ENCODE measurements at regions not wholly inside any gene's neighbourhood (a gene's known extent, or its start where the extent isn't known, plus 50 kb on each side); places are given as distances from the start of the nearest gene placed in this dataset.
"Not testable (repeated sequence)": the region's sequence is repeated elsewhere in the genome, so short reads cannot be mapped to it uniquely, and the experiment has no call there.

DNA sequence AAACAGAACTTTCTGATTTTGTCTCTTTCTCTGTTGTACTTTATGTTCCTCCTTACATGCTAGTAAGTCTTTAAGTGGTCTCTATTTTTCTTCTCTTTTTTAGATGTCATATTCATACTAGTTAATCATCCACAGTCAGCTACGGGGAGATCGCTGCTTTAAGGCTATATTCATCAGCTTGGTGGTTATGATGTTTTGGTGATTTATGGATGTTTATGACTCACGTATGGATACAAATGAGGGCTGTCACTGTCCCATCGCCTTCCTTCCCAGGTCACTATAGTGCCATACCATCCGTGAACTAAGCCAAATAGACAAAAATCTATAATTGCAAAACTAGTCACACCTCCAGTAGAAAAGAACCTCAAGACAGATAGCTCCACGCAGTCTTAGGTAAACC is 296.8 kb upstream of the AADAT start:
- TF ChIP-seq, protein P1, sequence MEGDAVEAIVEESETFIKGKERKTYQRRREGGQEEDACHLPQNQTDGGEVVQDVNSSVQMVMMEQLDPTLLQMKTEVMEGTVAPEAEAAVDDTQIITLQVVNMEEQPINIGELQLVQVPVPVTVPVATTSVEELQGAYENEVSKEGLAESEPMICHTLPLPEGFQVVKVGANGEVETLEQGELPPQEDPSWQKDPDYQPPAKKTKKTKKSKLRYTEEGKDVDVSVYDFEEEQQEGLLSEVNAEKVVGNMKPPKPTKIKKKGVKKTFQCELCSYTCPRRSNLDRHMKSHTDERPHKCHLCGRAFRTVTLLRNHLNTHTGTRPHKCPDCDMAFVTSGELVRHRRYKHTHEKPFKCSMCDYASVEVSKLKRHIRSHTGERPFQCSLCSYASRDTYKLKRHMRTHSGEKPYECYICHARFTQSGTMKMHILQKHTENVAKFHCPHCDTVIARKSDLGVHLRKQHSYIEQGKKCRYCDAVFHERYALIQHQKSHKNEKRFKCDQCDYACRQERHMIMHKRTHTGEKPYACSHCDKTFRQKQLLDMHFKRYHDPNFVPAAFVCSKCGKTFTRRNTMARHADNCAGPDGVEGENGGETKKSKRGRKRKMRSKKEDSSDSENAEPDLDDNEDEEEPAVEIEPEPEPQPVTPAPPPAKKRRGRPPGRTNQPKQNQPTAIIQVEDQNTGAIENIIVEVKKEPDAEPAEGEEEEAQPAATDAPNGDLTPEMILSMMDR (IDR thresholded peaks at IDR 0.05), result no peak
- H3K4me1 Mint-ChIP-seq (ENCODE audit: unreplicated experiment), result no peaks in the 10 kb centered on the region
- no peak overlapping the region for H3K4me3 Mint-ChIP-seq (ENCODE audit: unreplicated experiment)
- H3K27ac Mint-ChIP-seq (ENCODE audit: unreplicated experiment), result no peak overlapping the region
- no peak for DNase-seq (ENCODE audit: extremely low spot score, unreplicated experiment)
- H3K27me3 Mint-ChIP-seq (ENCODE audit: unreplicated experiment), result no peaks in the 10 kb centered on the region
- peaks cover 15% of the 10 kb centered on the region for H3K9me3 Mint-ChIP-seq (ENCODE audit: unreplicated experiment)
- H3K36me3 Mint-ChIP-seq (ENCODE audit: unreplicated experiment), result no peaks in the 10 kb centered on the region

DNA sequence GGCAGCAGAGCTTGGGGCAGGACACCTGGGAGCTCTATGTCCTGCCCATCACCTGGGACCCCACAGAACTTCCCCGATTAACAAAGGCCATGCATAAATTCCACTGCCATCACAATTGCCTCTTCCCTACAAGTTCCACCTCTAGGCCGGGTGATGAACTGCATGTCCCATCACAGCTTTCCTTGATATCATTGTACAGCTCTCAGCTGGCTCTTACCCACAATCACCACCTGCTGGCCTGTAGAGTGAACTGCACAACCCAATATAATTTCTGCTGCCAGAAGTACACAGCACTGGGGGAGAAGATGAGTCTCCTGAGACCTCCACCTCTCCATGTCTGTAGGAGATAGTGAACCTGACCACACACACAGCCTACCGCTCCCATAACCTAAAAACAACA is 285.0 kb upstream of the AADAT start:
- no peaks in the 10 kb centered on the region for H3K36me3 Mint-ChIP-seq (ENCODE audit: unreplicated experiment)
- H3K27me3 Mint-ChIP-seq (ENCODE audit: unreplicated experiment), result no peaks in the 10 kb centered on the region
- peaks cover 46% of the 10 kb centered on the region for H3K9me3 Mint-ChIP-seq (ENCODE audit: unreplicated experiment)
- H3K27ac Mint-ChIP-seq (ENCODE audit: unreplicated experiment), result no peak overlapping the region
- TF ChIP-seq, protein P1 (IDR thresholded peaks at IDR 0.05), result no peak
- no peaks in the 10 kb centered on the region for H3K4me1 Mint-ChIP-seq (ENCODE audit: unreplicated experiment)
- H3K4me3 Mint-ChIP-seq (ENCODE audit: unreplicated experiment), result no peak overlapping the region
- no peak for DNase-seq (ENCODE audit: extremely low spot score, unreplicated experiment)

DNA sequence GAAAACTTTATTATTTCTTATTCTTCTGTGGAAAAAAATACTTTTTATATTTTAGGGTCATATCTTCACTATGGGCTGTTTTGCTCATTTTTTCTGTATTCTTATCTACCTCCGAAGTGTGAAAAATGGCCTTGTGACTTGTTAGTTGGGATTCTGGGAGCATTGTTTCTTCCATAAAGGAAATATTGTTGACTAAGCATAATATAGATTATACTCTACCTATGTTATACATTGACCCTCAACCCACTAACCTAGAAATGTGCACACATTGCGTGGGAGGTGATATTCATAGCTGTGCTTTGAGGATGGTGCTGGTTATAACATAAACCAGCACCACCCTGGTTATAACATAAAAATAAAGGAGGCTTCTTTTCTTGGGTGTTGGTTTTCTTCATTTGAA is 259.2 kb upstream of the AADAT start:
- Mint-ChIP-seq H3K27ac (ENCODE audit: unreplicated experiment) (no peak overlapping the region), H3K9me3 (ENCODE audit: unreplicated experiment) (peaks cover 7% of the 10 kb centered on the region), H3K4me3 (ENCODE audit: unreplicated experiment) (no peak overlapping the region), H3K4me1 (ENCODE audit: unreplicated experiment) (no peaks in the 10 kb centered on the region), H3K36me3 (ENCODE audit: unreplicated experiment) (no peaks in the 10 kb centered on the region), H3K27me3 (ENCODE audit: unreplicated experiment) (no peaks in the 10 kb centered on the region)
- TF ChIP-seq, protein P1 (IDR thresholded peaks at IDR 0.05), result no peak
- no peak for DNase-seq (ENCODE audit: extremely low spot score, unreplicated experiment)

DNA sequence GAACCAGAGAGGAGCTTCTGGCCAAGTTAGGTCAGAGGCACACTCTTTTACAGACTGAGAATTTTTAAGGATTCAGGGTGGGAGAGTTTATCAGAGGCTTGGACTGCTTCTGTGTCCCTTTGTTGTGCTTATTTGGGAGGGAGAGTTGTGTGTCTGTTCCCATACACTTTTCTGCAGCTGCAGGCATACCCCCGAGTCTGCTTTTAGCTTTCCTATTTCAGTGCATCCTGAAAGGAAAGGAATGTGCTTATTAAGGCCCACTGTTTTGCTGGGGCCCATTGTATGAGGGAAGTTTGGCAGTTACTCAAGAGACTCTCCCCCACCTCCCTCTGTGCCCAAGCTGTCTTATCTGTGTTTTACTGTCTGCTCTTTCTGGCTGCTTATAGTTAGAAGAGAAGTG is 257.4 kb upstream of the AADAT start:
- H3K36me3 Mint-ChIP-seq (ENCODE audit: unreplicated experiment); DNase-seq (ENCODE audit: extremely low spot score, unreplicated experiment); H3K9me3 Mint-ChIP-seq (ENCODE audit: unreplicated experiment); H3K4me1 Mint-ChIP-seq (ENCODE audit: unreplicated experiment); H3K27ac Mint-ChIP-seq (ENCODE audit: unreplicated experiment); H3K27me3 Mint-ChIP-seq (ENCODE audit: unreplicated experiment); H3K4me3 Mint-ChIP-seq (ENCODE audit: unreplicated experiment): not testable (repeated sequence)

DNA sequence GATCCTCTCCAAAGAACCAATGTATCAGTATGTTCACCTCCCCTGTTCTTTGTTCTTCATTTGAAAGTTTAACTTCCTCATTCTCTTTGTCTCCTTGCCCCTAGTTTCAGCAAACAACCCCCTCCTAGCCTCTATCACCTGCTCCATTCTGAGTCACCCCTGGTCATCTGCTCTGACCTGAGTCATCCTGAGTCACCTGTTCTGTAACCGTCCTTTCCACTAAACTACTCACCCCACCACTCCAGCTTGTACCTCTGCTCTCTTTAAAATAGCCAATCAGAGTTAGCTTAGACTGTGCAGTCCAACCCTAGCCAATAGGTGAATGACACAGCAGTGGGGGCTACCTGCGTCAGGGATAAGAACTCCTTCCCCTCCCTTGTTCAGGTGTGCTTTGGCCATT is 249.8 kb upstream of the AADAT start:
- Mint-ChIP-seq H3K4me1 (ENCODE audit: unreplicated experiment) (no peaks in the 10 kb centered on the region), H3K27me3 (ENCODE audit: unreplicated experiment) (no peaks in the 10 kb centered on the region), H3K9me3 (ENCODE audit: unreplicated experiment) (peaks cover 5% of the 10 kb centered on the region), H3K27ac (ENCODE audit: unreplicated experiment) (no peak overlapping the region), H3K4me3 (ENCODE audit: unreplicated experiment) (no peak overlapping the region), H3K36me3 (ENCODE audit: unreplicated experiment) (no peaks in the 10 kb centered on the region)
- DNase-seq (ENCODE audit: extremely low spot score, unreplicated experiment), result no peak
- TF ChIP-seq, protein P1 (IDR thresholded peaks at IDR 0.05), result no peak

DNA sequence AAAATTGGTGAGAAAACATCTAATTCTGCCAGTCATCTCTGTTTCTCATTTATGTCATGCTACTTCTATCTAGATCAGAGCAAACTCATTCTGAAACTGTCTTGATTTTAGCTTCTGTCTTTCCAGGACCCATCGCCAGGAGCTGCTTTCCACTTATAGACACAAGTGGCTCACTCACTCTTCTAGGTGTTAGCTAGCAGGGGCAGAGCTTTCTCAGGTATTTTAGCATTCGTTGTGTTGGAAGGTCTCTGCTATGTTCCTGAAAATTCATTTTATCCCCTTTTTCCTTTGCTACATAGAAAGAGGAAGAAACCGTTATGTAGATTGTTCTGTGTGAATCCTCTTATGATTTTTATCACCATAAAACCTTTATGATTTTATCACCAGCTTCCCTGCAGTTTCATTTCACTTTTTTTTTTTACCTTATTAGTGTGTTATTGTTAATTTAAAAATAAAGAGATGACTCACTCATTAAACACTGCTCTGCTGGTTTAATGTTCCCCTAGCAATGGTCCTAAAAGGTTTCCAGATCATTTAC is 246.6 kb upstream of the AADAT start:
- TF ChIP-seq, protein P1 (IDR thresholded peaks at IDR 0.05), result no peak
- no peaks in the 10 kb centered on the region for H3K36me3 Mint-ChIP-seq (ENCODE audit: unreplicated experiment)
- DNase-seq (ENCODE audit: extremely low spot score, unreplicated experiment), result no peak
- peaks cover 5% of the 10 kb centered on the region for H3K9me3 Mint-ChIP-seq (ENCODE audit: unreplicated experiment)
- H3K27me3 Mint-ChIP-seq (ENCODE audit: unreplicated experiment), result no peaks in the 10 kb centered on the region
- no peak overlapping the region for H3K4me3 Mint-ChIP-seq (ENCODE audit: unreplicated experiment)
- no peak overlapping the region for H3K27ac Mint-ChIP-seq (ENCODE audit: unreplicated experiment)
- H3K4me1 Mint-ChIP-seq (ENCODE audit: unreplicated experiment), result no peaks in the 10 kb centered on the region
